Endothelial cell of umbilical vein (primary cell): ENCODE measurements at regions not wholly inside any gene's neighbourhood (a gene's known extent, or its start where the extent isn't known, plus 50 kb on each side); places are given as distances from the start of the nearest gene placed in this dataset.
"Not testable (repeated sequence)": the region's sequence is repeated elsewhere in the genome, so short reads cannot be mapped to it uniquely, and the experiment has no call there.

Experiments
- BruUV-seq: library from RNA; stranded (reverse); fragments of 400-500 nt; replicated peaks from 2 replicates; lab custom pipeline; 2021; lab: Mats Ljungman, UMichigan
- CTCF ChIA-PET: fragments of 300-600, 350-600 bp; sonication (Branson Sonifier 250); formaldehyde crosslinking; loops from one replicate; lab custom pipeline; 2021; ENCODE audit warnings: antibody characterized with exemption, inconsistent platforms; lab: Charles Lee
- POLR2A ChIA-PET: fragments of 300-600, 350-600 bp; sonication (Branson Sonifier 250); formaldehyde crosslinking; loops from one replicate; lab custom pipeline; 2021; ENCODE audit warnings: antibody characterized with exemption, inconsistent platforms; lab: Charles Lee
- DNase-seq: peaks from one replicate; pipeline ENCODE4 v3.0.0-alpha.2; 2011; ENCODE audit warnings: low read depth, low spot score
- FAIRE-seq: peaks from 2 replicates; lab custom pipeline; 2011; peaks lifted over from hg19 to GRCh38; lab: Jason Lieb, UNC
- H2AFZ ChIP-seq: 2 replicates; pipeline ENCODE4 v1.6.0; 2012; ENCODE audit warnings: low read depth, low read length, control low read depth, inconsistent platforms
- H3K27ac ChIP-seq: 2 replicates; pipeline ENCODE4 v1.5.1; 2011; ENCODE audit warnings: low read depth, mild to moderate bottlenecking, control low read depth, low read length, moderate library complexity; ENCODE audit not compliant: insufficient read depth
- H3K27me3 ChIP-seq, 2 experiments: 2 replicates each; pipeline versions ENCODE4 v1.6.0 to v1.6.1; 2011; ENCODE audit warnings: low read length in 2 of 2, mixed read lengths in 1 of 2; ENCODE audit not compliant: control insufficient read depth in 2 of 2, insufficient read depth in 2 of 2
- H3K36me3 ChIP-seq, 2 experiments: 2 replicates in 1 of 2; 3 replicates in 1 of 2; pipeline ENCODE4 v1.5.1; 2011; ENCODE audit warnings: low read length in 2 of 2, mild to moderate bottlenecking in 1 of 2, moderate library complexity in 1 of 2; ENCODE audit not compliant: control insufficient read depth in 2 of 2, insufficient read depth in 2 of 2; ENCODE audit errors: extremely low read depth in 1 of 2
- H3K4me1 ChIP-seq: 3 replicates; pipeline ENCODE4 v1.5.1; 2011; ENCODE audit warnings: mild to moderate bottlenecking, low read length; ENCODE audit not compliant: control insufficient read depth, insufficient read depth; ENCODE audit errors: extremely low read depth
- H3K4me2 ChIP-seq: 2 replicates; pipeline ENCODE4 v1.6.1; 2011; ENCODE audit warnings: low read length, control low read depth, mixed read lengths; ENCODE audit not compliant: insufficient read depth
- H3K4me3 ChIP-seq, 3 experiments: fragments of 200-600 bp in 1 of 3; sonication (generic), shearing (Covaris generic) in 1 of 3; replicated peaks in 1 of 3; 2 replicates each; pipeline ENCODE4 v1.5.1; 2011 to 2016; ENCODE audit warnings: control low read depth in 3 of 3, low read length in 3 of 3, mild to moderate bottlenecking in 2 of 3, inconsistent platforms in 1 of 3, low read depth in 1 of 3, moderate library complexity in 1 of 3; ENCODE audit not compliant: insufficient read depth in 1 of 3
- H3K79me2 ChIP-seq: 2 replicates; pipeline ENCODE4 v1.6.0; 2012; ENCODE audit warnings: low read length, inconsistent platforms; ENCODE audit not compliant: control insufficient read depth, insufficient read depth
- H3K9ac ChIP-seq: replicated peaks from 2 replicates; pipeline ENCODE3; 2011; ENCODE audit warnings: low read length, control low read depth; ENCODE audit not compliant: insufficient read depth; ENCODE audit errors: extremely low read depth
- H3K9me1 ChIP-seq: replicated peaks from 3 replicates; pipeline ENCODE4 v1.6.0; 2011; ENCODE audit warnings: mild to moderate bottlenecking, low read length; ENCODE audit not compliant: control insufficient read depth, insufficient read depth; ENCODE audit errors: extremely low read depth
- H3K9me3 ChIP-seq: replicated peaks from 2 replicates; pipeline ENCODE4 v1.5.1; 2012; ENCODE audit warnings: low read length, inconsistent platforms; ENCODE audit not compliant: control insufficient read depth, insufficient read depth
- H4K20me1 ChIP-seq: replicated peaks from 2 replicates; pipeline ENCODE3; 2011; ENCODE audit warnings: mild to moderate bottlenecking, low read length; ENCODE audit not compliant: control insufficient read depth, insufficient read depth; ENCODE audit errors: extremely low read depth
- MYC ChIP-seq: IDR thresholded peaks from one replicate; pipeline ENCODE4 v1.6.1; 2011; ENCODE audit warnings: mild to moderate bottlenecking, low read depth, low read length
- POLR2AphosphoS5 ChIP-seq: IDR thresholded peaks from 2 replicates; pipeline ENCODE4 v1.6.1; 2012; ENCODE audit warnings: low read depth, mild to moderate bottlenecking, control low read depth, low read length, moderate library complexity; ENCODE audit not compliant: insufficient read depth
- dilution Hi-C: fragments of 300-500 bp; cut with MboI; formaldehyde crosslinking; loops from one replicate; pipeline ENCODE4 v1.15.0; 2019; ENCODE audit warnings: low sequenced_read_pairs; ENCODE audit not compliant: extremely low pct_ligation_motif_present
- intact Hi-C: fragments of 100-400 bp; cut with micrococcal nuclease; formaldehyde crosslinking; loops from one replicate; pipeline ENCODE4 v1.10.0; 2022
- TF ChIP-seq, protein P1 (sequence below): IDR thresholded peaks from 2 replicates; pipeline ENCODE4 v1.6.1; 2011; ENCODE audit not compliant: insufficient read depth, insufficient read length
- TF ChIP-seq, protein P2 (sequence below), 2 donors: IDR thresholded peaks; 1 replicate in 1 of 2; 2 replicates in 1 of 2; pipeline ENCODE4 v1.5.1; 2011; ENCODE audit warnings: low read length in 2 of 2, mild to moderate bottlenecking in 2 of 2, moderate library complexity in 2 of 2, control low read depth in 1 of 2, inconsistent platforms in 1 of 2, low read depth in 1 of 2; ENCODE audit not compliant: insufficient read depth in 1 of 2; ENCODE audit errors: extremely low read depth in 1 of 2

DNA sequence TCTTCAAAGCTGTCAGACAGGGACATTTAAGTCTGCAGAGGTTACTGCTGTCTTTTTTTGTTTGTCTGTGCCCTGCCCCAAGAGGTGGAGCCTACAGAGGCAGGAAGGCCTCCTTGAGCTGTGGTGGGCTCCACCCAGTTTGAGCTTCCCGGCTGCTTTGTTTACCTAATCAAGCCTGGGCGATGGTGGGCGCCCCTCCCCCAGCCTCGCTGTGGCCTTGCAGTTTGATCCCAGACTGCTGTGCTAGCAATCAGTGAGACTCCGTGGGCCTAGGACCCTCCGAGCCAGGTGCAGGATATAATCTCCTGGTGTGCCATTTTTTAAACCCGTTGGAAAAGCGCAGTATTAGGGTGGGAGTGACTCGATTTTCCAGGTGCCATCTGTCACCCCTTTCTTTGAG lies 918.7 kb upstream of the MAN1A1 start:
- H3K4me1 ChIP-seq, CTCF ChIA-PET, H3K9ac ChIP-seq, H3K79me2 ChIP-seq, H3K9me1 ChIP-seq, H3K9me3 ChIP-seq, H3K4me3 ChIP-seq, H2AFZ ChIP-seq, FAIRE-seq, H3K36me3 ChIP-seq, intact Hi-C loops, dilution Hi-C loops, H3K27me3 ChIP-seq, H3K27ac ChIP-seq, BruUV-seq, DNase-seq, POLR2A ChIA-PET, H4K20me1 ChIP-seq, H3K4me2 ChIP-seq: not testable (repeated sequence)

DNA sequence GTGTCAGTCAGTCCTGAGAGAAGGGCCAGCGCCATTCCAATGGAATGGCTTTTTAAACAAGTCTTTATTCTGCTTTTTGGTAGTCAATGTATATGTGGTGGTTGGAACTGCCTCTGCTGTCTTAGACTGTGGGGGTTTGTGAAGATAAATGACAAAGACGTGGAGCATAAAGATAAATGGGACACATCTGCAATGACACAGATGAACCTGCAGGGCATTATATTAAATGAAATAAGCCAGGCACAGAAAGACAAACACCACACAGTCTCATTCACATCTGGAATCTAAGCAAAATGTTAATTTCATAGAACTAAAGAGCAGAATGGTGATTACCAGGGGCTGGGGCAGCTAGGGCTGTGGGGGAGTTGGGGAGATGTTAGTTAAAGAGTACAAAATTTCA lies 912.8 kb upstream of the MAN1A1 start:
- CTCF ChIA-PET: no interaction called here
- Histone ChIP-seq H3K27ac (no peak overlapping the region), H3K79me2 (no peaks in the 10 kb centered on the region), H4K20me1 (no peaks in the 10 kb centered on the region), H3K4me3 (no peak overlapping the region), H3K27me3 (no peaks in the 10 kb centered on the region), H3K9me3 (no peaks in the 10 kb centered on the region), H3K4me1 (no peaks in the 10 kb centered on the region), H3K4me2 (no peak overlapping the region), H3K36me3 (no peaks in the 10 kb centered on the region), H3K9ac (no peak overlapping the region), H3K9me1 (no peaks in the 10 kb centered on the region), H2AFZ (no peak overlapping the region)
- no TSS peak for BruUV-seq
- dilution Hi-C loops (no loop called here), intact Hi-C loops (no loop called here)
- TF ChIP-seq MYC (no peak), POLR2AphosphoS5 (no peak)
- TF ChIP-seq, protein P1, sequence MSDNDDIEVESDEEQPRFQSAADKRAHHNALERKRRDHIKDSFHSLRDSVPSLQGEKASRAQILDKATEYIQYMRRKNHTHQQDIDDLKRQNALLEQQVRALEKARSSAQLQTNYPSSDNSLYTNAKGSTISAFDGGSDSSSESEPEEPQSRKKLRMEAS: no peak
- TF ChIP-seq, protein P2, sequence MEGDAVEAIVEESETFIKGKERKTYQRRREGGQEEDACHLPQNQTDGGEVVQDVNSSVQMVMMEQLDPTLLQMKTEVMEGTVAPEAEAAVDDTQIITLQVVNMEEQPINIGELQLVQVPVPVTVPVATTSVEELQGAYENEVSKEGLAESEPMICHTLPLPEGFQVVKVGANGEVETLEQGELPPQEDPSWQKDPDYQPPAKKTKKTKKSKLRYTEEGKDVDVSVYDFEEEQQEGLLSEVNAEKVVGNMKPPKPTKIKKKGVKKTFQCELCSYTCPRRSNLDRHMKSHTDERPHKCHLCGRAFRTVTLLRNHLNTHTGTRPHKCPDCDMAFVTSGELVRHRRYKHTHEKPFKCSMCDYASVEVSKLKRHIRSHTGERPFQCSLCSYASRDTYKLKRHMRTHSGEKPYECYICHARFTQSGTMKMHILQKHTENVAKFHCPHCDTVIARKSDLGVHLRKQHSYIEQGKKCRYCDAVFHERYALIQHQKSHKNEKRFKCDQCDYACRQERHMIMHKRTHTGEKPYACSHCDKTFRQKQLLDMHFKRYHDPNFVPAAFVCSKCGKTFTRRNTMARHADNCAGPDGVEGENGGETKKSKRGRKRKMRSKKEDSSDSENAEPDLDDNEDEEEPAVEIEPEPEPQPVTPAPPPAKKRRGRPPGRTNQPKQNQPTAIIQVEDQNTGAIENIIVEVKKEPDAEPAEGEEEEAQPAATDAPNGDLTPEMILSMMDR (IDR thresholded peaks at IDR 0.05; ENCODE audit: extremely low read depth in 1 of 2, insufficient read depth in 1 of 2, low read depth in 1 of 2, low read length in 2 of 2): no peak
- POLR2A ChIA-PET: no interaction called here
- FAIRE-seq: no peak
- DNase-seq: no peak
